K562 (cell line): ENCODE measurements at regions not wholly inside any gene's neighbourhood (a gene's known extent, or its start where the extent isn't known, plus 50 kb on each side); places are given as distances from the start of the nearest gene placed in this dataset.

ENCODE experiments used
- HDAC2 ChIP-seq: fragments of 450-650 bp; IDR thresholded peaks from 2 replicates; pipeline ENCODE4 v1.6.1; 2016; ENCODE audit warnings: mild to moderate bottlenecking
- PYGO2 ChIP-seq: fragments of 450-650 bp; IDR thresholded peaks from 2 replicates; pipeline ENCODE4 v1.6.1; 2016; ENCODE audit warnings: mild to moderate bottlenecking, missing genetic modification characterization, moderate library complexity, missing compliant biosample characterization
- ZNF24 ChIP-seq: fragments of 450-650 bp; IDR thresholded peaks from 2 replicates; pipeline ENCODE4 v1.6.1; 2016

- TF ChIP-seq ZNF24 (no peak), HDAC2 (no peak), PYGO2 (tag) (no peak)
Measured at GRCh38 chr5:152477536-152477935, 72.5 kb upstream of the NMUR2 start.
